Renal cortical epithelial cell (primary cell): ENCODE measurements at regions not wholly inside any gene's neighbourhood (a gene's known extent, or its start where the extent isn't known, plus 50 kb on each side); places are given as distances from the start of the nearest gene placed in this dataset.
"Not testable (repeated sequence)": the region's sequence is repeated elsewhere in the genome, so short reads cannot be mapped to it uniquely, and the experiment has no call there.

Experiments used
- DNase-seq: peaks from one replicate; pipeline ENCODE4 v3.0.0-alpha.2; 2011; ENCODE audit warnings: low read depth

- DNase-seq: no peak
Measured at GRCh38 chr7:114181280-114181679, 233.3 kb upstream of the FOXP2 start.

DNA sequence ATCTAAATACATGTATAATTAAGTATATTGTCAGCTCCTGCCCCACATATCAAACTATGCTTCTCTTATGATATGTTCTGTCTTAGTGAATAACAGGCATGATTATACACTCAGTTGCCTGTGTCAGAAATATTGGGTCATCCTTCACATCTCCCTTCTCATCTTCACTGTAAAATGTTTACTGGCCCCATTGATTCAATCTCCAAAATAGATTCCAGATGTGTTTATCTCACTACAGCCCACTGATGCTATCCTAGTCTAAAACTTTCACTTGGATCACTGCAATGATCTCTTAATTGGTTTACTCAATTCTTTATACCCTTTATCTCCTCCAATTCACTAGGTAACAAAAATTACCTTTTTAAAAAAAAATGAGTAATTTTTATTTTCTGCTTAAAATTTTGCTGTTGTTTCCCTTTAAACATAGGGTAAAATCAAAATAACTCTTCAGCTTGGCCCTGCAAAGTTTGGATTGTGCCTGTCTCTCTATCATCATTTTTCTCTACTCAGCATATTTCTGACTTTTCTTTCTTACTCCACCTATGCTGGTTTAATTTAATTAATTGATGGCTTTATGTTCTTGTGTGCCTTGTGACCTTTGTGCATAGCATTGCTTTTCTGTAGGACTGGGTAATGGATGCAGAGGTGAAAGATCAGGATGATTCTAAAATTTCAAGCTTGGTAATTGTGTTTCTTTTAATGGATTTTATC is 233.9 kb upstream of the FOXP2 start:
- no peak for DNase-seq

DNA sequence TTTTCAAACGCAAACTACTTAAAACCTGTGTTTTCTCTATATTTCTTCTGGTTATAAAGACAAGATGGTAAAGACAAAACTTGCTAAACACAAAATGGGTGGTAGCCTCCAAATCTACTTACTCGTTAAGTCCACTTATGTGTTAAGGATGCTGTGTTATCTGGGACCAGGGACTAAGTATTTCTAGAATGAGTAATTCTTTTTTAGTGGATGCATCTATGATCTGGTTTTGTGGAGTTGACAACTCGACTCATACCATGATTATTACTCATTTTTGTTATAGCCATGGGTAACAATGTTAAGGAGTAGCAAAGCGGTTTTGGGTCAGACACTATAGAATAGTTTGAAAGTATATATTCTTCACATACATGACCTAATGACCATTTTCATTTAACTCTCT is 239.5 kb upstream of the FOXP2 start:
- peak; percentile 2 for DNase-seq

- DNase-seq: no peak
Measured at GRCh38 chr7:114173170-114173890, 241.3 kb upstream of the FOXP2 start.

DNA sequence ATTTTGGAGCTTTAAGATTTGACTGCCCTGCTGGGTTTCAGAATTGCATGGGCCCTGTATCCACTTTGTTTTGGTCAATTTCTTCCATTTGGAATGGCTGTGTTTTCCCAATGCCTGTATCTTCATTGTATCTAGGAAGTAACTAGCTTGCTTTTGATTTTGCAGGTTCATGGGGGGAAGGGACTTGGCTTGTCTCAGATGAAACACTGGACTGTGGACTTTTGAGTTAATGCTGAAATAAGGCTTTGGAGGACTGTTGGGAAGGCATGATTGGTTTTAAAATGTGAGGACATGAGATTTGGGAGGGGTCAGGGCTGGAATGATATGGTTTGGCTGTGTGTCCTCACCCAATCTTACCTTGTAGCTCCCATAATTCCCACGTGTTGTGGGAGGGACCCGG is 245.2 kb upstream of the FOXP2 start:
- not testable (repeated sequence) for DNase-seq

GRCh38 chr7:114160925-114161324 is 242.1 kb upstream of the PPP1R3A start:
- no peak for DNase-seq

GRCh38 chr7:114158854-114159253 is 240.0 kb upstream of the PPP1R3A start:
- DNase-seq: no peak

GRCh38 chr7:114158275-114158674 is 239.5 kb upstream of the PPP1R3A start:
- DNase-seq: peak; percentile 86

DNA sequence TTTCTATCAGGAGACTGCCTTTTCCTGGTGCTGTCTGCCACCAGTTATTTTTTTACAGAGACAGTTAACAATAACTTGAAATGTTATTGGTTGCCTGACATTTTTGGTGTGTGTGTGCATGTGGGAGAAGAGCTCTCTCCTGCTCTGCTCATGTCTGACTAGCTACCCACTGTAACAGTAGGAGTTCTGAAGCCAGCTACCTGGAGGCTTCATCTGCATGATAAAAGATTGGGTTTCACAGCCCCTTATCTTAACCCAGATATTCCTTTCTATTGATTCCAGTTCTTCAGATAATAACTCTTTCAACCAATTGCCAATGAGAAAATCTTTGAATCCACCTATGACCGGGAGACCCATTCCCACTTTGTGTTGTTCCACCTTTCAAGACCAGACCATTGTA is 237.4 kb upstream of the PPP1R3A start:
- no peak for DNase-seq

DNA sequence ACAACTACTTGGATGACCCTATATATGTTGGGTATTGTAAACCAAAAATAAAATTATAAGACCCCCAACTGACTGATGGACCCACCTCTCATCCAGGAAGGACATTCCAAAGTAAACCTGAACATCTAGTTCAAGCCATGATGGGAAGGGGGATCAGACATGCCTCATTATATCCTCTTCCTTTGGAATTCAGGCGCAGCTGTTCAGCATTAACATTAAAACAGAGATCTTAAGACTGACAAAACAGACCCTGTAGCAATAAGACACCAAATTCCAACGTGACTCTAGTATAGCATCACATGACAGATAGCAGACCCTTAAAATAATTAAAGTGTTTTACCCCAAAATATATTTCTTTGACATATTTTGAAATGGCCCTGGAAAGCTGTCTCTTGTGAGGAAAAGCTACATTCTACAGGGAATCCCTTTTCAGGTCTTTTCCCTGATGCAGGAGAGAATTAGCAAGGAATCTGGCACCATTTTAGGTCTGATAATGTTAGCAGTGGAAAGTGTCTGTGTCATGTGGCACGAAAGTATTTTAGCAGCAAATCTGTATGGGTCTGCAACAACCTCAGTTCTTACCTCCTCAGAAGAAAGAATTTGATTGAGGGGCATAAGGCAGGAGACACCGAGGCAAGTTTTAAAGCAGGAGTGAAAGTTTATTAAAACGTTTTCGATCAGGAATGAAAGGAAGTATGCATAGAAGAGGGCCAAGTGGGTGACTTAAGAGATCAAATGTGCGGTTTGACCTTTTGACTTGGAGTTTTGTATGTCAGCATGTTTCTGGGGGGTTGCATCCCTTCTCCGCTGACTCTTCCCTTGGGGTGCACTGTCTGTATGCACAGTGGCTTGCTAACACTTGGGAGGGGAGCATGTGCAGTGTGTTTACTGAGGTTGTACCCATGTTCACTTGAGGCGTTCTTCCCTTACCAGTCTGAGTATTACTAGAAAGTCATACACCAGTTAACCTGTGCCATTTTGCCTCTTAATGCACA is 236.6 kb upstream of the PPP1R3A start:
- DNase-seq: no peak

DNA sequence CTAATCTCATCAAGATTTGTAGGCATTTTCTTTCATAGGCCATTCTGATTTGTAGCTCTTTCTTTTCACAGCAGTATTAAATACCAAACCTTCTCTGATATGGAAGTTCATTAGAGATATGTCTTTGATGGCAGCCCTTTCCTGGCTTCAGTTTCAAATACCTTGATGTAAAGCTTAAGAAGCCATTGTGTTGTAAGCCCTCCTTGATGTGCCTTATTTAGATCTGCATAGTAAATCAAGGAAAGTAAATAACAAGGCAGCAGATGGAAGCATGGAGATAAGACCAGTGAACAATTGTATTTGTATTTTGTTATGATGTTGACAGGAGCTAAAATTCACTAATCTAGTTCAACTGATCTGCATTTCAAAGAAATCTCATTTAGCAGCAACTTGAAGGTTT is 234.9 kb upstream of the PPP1R3A start:
- no peak for DNase-seq

DNA sequence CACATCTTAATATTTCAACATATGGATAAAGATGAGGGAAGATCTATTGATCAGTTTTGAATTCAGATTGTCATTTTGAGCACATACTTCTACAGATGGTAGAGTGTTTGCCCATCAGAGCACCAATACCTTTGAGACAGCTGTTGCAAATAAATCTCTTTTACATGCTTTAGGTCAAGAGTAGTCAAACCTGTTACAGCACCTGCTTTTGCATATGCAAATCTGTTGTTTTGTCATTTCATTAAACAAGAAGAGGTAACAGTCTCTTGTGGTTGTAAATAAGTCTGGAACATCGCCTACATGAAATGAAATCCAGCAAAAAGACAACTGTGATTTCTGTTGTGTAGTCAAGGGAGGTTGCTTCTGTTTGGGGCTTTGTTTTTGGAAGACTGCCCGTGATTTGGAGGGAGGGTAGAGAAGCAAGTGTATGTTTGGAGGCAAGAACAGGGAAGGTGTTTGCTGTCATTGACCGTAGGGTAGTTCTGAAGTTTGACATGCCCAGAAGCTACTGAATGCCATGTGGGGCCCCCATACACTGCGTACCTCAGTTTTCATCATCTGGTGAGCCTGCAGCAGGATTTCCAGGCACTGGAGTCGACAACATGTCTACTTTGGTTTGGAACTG is 233.6 kb upstream of the PPP1R3A start:
- DNase-seq: no peak

DNA sequence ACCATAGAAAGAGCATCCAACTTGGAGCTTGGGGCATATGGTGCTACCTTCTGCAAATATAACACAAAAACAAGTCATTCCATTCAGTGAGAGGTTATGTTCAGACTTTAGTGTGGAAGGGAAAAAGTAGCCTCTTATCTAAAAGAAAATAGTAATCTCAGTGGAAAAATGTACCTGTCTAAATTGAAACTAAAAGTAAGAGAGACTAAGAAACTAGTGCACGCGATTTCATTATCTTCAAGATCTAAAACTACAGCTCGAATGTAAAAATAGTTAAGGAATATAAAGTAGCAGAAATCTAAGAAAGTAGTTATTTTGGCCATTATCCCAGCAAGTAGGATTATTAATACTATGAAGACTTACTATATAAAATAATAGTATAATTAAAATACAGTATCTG is 233.0 kb upstream of the PPP1R3A start:
- DNase-seq: no peak

GRCh38 chr7:114150689-114151088 is 231.9 kb upstream of the PPP1R3A start:
- no peak for DNase-seq

DNA sequence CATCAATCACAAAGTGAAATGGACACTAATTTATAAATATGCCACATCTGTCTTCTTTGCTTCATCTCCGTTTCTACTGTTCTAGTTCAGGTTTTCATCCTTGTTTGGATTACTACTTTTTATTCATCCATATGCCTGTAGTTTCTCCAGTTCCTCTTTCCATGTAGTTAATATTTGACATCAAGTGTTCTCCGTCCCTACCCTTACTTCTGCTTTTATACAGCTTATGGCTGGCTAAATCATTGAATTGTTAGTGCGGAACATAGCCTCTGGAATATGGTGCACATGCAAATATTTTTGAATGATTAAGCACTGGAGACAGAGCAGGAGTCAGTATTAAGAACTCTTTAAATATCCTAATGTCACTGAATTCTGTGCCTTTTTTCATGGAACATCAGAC is 230.0 kb upstream of the PPP1R3A start:
- peak; percentile 81 for DNase-seq

DNA sequence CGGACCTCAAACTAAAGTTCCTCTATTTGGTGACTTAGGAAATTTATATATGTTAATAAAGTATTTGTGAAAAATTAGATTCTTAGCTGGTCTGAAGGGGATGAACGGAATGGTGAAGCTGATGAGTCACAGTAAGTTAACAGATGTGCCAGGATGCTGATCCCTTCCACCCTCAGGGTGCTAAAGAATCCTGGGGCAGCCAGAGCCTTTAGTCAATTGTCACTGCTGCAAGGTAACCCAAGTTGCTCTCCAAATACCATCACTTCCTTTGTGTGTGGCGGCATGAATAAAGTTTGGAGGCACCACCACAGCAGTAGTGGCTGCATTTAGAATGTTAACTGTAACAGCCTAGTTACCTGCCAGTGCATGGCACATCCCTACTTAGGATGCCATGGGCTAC is 222.6 kb upstream of the PPP1R3A start:
- no peak for DNase-seq

GRCh38 chr7:114140561-114140960 is 221.8 kb upstream of the PPP1R3A start:
- DNase-seq: no peak

DNA sequence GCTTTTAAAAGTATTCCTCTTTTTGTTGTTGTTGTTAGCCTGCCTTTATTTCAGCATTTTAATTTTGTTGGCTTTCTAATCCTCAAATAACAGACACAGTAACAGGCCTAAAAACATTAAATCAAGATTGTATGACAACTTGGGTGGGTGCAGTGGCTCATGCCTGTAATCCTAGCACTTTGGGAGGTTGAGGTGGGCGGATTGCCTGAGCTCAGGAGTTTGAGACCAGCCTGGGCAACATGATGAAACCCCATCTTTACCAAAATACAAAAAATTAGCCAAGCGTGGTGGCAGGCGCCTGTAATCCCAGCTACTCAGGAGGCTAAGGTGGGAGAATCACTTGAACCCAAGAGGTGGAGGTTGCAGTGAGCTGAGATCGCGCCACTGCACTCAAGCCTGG is 220.9 kb upstream of the PPP1R3A start:
- not testable (repeated sequence) for DNase-seq

GRCh38 chr7:114138587-114138986 is 219.8 kb upstream of the PPP1R3A start:
- DNase-seq: no peak

DNA sequence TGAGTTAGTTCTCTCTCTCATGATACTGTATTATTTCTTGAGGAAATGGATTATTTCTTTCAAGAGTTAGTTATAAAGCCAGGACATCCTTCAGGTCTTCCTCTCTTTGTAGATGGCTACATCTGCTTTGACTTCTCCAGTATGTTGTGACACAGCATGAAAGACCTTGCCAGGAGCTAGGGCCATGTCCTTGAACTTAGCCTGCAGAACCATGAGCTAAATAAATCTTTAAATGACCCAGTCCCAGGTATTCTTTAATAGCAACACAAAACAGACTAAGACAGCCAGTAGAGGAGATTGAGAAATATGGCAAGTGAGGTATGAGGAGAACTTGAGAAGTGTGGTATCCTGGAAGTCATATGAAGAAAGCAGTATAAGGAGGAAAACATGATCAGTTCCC is 214.9 kb upstream of the PPP1R3A start:
- no peak for DNase-seq

DNA sequence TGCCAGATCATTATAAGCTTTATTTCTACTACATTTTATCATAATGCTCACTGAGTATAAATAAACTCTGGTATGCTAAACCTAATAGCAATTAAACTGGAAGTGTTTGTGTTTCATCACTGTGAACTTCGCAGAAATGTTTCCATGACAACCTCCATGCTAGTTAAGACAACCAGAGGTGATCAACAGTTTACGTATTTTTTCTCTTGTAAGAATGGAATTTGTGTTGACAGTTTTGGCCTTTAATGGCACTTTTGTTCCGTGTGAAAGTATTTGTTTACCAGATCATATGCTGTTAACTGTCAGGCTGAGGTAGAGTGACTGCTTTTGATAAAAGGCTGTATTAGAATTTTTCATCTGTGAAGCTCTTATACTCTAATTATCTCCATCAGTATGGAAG is 212.1 kb upstream of the PPP1R3A start:
- DNase-seq: peak; percentile 87

GRCh38 chr7:114128880-114129279 is 210.1 kb upstream of the PPP1R3A start:
- DNase-seq: no peak
